ENCODE measurements at regions not wholly inside any gene's neighbourhood (a gene's known extent, or its start where the extent isn't known, plus 50 kb on each side); places are given as distances from the start of the nearest gene placed in this dataset.

DNA sequence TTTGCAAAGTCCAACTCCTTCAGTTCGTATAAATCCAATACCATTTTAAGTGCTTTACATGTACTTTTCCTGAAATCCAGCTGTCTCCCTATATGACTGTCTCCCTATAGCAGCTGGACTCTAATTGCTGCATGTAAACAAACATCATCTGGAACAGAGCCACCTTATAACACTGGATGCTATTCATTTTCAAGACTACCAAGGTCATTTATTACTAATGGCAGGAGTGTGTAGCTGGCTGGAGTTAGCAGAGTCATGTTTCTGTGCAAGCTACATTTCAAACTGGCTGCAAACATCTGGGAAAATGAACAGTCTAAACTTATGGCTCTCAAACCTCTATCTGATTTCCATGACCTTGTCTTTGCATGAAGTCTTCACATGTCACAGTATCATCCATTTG lies 575.2 kb downstream of the PIK3C3 start:
- DNase-seq (ENCODE audit: low read depth), result no peak
- TF ChIP-seq, protein P1, sequence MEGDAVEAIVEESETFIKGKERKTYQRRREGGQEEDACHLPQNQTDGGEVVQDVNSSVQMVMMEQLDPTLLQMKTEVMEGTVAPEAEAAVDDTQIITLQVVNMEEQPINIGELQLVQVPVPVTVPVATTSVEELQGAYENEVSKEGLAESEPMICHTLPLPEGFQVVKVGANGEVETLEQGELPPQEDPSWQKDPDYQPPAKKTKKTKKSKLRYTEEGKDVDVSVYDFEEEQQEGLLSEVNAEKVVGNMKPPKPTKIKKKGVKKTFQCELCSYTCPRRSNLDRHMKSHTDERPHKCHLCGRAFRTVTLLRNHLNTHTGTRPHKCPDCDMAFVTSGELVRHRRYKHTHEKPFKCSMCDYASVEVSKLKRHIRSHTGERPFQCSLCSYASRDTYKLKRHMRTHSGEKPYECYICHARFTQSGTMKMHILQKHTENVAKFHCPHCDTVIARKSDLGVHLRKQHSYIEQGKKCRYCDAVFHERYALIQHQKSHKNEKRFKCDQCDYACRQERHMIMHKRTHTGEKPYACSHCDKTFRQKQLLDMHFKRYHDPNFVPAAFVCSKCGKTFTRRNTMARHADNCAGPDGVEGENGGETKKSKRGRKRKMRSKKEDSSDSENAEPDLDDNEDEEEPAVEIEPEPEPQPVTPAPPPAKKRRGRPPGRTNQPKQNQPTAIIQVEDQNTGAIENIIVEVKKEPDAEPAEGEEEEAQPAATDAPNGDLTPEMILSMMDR (IDR thresholded peaks at IDR 0.05; ENCODE audit: insufficient read depth, low read depth, low read length, missing control alignments), result no peak
- H3K4me3 ChIP-seq (ENCODE audit: low read depth, low read length), result no peak overlapping the region

DNA sequence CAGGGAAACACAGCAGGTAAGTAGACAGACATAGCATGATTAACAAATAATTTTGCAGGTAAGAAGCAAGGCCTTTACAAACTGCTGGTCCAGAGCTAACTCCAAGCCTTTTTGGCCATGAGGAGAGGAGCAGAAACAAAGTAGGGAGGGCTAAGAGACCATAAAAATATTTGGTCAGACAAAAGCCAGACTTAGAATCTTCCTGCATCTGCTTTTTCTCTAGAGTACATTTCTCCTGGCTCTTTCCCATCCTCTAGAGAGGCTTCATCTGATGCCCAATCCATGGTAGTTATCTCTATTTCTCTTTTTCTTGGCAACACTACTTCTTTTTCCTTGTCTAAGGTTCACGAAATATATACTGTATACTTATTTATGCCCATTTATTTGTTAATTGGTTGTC lies 577.1 kb downstream of the PIK3C3 start:
- DNase-seq (ENCODE audit: low read depth), result no peak
- TF ChIP-seq, protein P1 (IDR thresholded peaks at IDR 0.05; ENCODE audit: insufficient read depth, low read depth, low read length, missing control alignments), result no peak
- H3K4me3 ChIP-seq (ENCODE audit: low read depth, low read length), result no peak overlapping the region

DNA sequence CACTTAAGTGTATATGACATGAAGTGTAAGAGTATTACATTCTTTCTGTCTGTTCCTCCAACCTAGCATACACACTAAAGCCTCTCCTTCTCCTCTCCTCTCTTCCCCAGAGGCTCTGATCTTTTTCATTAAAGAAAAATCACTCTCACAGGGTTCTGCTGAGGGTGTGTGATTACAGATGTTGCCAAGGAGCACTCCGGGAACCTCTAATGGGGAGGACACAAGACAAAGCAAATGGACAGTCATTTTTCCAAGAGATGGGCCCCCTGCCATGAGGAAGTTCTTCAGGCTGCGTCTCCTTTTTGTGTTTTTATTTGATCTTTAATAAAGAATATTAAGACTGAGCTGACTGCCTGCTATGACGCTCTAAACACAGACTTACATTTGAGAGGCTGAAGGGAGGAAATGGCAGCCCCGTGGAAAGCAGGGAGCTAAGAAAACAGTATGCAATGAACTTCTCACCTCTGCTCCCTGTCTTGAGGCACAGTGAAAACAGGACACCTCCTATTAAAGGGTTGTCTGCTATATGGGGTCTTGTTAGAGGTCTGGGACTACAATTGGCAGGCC lies 578.1 kb downstream of the PIK3C3 start:
- TF ChIP-seq, protein P1 (IDR thresholded peaks at IDR 0.05; ENCODE audit: insufficient read depth, low read depth, low read length, missing control alignments), result no peak
- no peak for DNase-seq (ENCODE audit: low read depth)
- H3K4me3 ChIP-seq (ENCODE audit: low read depth, low read length), result no peak overlapping the region

DNA sequence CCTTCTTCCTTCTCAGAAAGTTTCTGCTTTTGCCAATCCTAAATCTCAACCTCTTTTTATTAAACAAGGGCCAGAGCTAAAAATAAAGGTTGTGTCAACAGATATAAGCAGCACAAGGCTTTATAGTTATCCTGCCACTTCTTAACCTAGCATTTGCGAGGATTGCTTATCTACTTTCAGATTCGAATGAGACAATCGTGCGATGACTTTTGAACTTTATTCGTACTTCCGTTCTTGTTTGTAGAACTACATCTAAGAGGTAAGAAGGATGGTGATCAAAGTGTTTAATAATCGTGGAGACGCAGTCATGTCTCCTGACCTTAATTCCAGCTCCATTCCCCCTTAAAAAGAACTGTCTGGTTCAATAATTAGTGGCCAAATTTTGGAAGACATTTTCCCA lies 578.6 kb downstream of the PIK3C3 start:
- TF ChIP-seq, protein P1 (IDR thresholded peaks at IDR 0.05; ENCODE audit: insufficient read depth, low read depth, low read length, missing control alignments), result no peak
- no peak for DNase-seq (ENCODE audit: low read depth)
- no peak overlapping the region for H3K4me3 ChIP-seq (ENCODE audit: low read depth, low read length)

DNA sequence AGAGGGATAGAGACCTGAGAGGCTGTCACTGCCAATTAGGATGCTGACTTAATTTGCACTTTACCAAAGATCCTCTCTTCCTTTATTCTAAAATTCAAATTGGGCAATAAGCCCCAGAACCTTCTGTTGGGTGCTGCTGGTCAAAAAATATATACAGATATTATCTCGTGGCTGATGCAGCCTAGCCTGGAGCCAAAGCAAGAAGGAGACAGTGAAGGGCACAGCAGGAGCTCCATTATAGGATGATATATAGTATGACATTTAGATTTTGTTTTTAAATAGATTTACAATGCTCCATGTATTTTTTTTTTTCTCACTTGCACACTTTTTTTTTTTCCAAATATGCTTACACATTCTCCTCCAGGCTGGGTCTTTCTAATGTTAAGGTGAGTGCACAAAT lies 579.3 kb downstream of the PIK3C3 start:
- H3K4me3 ChIP-seq (ENCODE audit: low read depth, low read length), result no peak overlapping the region
- TF ChIP-seq, protein P1 (IDR thresholded peaks at IDR 0.05; ENCODE audit: insufficient read depth, low read depth, low read length, missing control alignments), result no peak
- no peak for DNase-seq (ENCODE audit: low read depth)

DNA sequence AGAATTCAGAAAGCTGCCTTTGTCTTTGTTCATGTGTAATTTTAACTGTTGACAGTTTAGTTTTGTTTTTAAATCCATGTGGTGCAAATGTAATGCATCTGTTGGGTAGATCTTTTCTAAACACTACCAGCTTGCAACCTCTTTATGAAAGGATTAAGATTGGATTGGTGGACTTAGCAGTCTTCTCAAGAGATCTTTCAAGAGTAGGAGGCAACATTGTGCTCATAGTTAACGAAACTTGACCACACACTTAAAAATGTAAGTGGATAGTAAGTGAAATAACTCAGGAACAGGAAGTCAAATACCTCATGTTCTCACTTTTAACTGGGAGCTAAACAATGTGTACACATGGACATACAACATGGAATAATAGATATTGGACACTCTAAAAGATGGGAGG lies 579.0 kb downstream of the RIT2 start:
- H3K4me3 ChIP-seq (ENCODE audit: low read depth, low read length), result no peak overlapping the region
- TF ChIP-seq, protein P1 (IDR thresholded peaks at IDR 0.05; ENCODE audit: insufficient read depth, low read depth, low read length, missing control alignments), result no peak
- DNase-seq (ENCODE audit: low read depth), result no peak

DNA sequence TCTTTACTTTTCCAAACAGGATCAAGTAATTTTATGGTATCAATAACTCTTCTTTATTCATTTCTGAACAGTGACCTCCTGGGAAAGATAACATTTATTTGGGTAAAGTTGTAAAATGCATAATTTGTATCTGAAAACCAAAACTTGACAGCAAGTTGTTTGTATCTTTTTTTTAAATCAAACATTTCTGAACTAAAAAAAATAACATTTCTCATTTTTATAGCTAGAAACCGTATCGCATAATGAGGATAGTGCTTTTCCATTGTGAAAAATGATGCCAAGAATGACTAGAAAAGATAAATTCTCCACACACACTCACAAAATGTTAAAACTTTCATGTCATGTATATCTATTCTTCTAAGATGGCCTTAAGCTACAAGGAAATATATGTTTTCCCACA lies 578.2 kb downstream of the RIT2 start:
- H3K4me3 ChIP-seq (ENCODE audit: low read depth, low read length), result no peak overlapping the region
- TF ChIP-seq, protein P1 (IDR thresholded peaks at IDR 0.05; ENCODE audit: insufficient read depth, low read depth, low read length, missing control alignments), result no peak
- DNase-seq (ENCODE audit: low read depth), result no peak
